ENCODE measurements at regions not wholly inside any gene's neighbourhood (a gene's known extent, or its start where the extent isn't known, plus 50 kb on each side); places are given as distances from the start of the nearest gene placed in this dataset.

- no peak overlapping the region for H3K27ac ChIP-seq (ENCODE audit: low read depth in 1 of 2, low read length in 2 of 2)
- intact Hi-C loops (cut with micrococcal nuclease): no loop called here
These were observed 256.8 kb downstream of the CDK5RAP2 start for GRCh38 chr9:120323125-120323524.

GRCh38 chr9:120319452-120319851 lies 260.5 kb downstream of the CDK5RAP2 start:
- Histone ChIP-seq H3K36me3 (replicated peaks in 1 of 2; ENCODE audit: control insufficient read depth in 1 of 2, insufficient read depth in 2 of 2, low read length in 2 of 2) (no peaks in the 10 kb centered on the region), H3K4me2 (replicated peaks; ENCODE audit: extremely low read depth, low read length, poor library complexity, severe bottlenecking) (no peak overlapping the region), H3K4me1 (ENCODE audit: control insufficient read depth in 1 of 2, insufficient read depth in 2 of 2, low read length in 2 of 2) (no peaks in the 10 kb centered on the region), H2AFZ (ENCODE audit: insufficient read depth, low read depth, low read length, poor library complexity, severe bottlenecking) (no peak overlapping the region), H3K27me3 (ENCODE audit: control insufficient read depth in 2 of 2, insufficient read depth in 2 of 2, low read length in 2 of 2) (peaks cover 0 to 2% of the 10 kb centered on the region in 2 donors), H3K9ac (ENCODE audit: insufficient read depth, low read length, poor library complexity, severe bottlenecking) (no peak overlapping the region), H4K20me1 (ENCODE audit: insufficient read depth, low read length) (no peaks in the 10 kb centered on the region), H3K27ac (ENCODE audit: low read depth in 1 of 2, low read length in 2 of 2) (no peak overlapping the region), H3K9me3 (replicated peaks in 1 of 2; ENCODE audit: control insufficient read depth in 1 of 2, insufficient read depth in 1 of 2, low read length in 2 of 2) (peaks cover 0 to 5% of the 10 kb centered on the region in 2 donors), H3K79me2 (ENCODE audit: insufficient read depth, low read length) (no peaks in the 10 kb centered on the region), H3K4me3 (replicated peaks in 1 of 3; ENCODE audit: low read depth in 2 of 3, low read length in 3 of 3) (no peak overlapping the region)
- Mint-ChIP-seq H3K36me3 (no peaks in the 10 kb centered on the region), H3K9me3 (peaks cover 0 to 6% (median 2%) of the 10 kb centered on the region in 7 donors), H3K4me1 (no peaks in the 10 kb centered on the region), H3K4me3 (no peak overlapping the region), H3K27ac (no peak overlapping the region), H3K27me3 (ENCODE audit: low read depth in 3 of 3) (peaks cover 1 to 8% (median 4%) of the 10 kb centered on the region in 3 donors)
- no peak for DNase-seq
- intact Hi-C loops (cut with micrococcal nuclease): no loop called here
- TF ChIP-seq CTCF (IDR thresholded peaks at IDR 0.05): no peak
- WGBS (ENCODE audit: insufficient coverage): 50% methylated on average over 1 of the region's 3 CpGs

More at GRCh38 chr9:120323125-120323524, 256.8 kb downstream of the CDK5RAP2 start:
- Mint-ChIP-seq H3K27ac (no peak overlapping the region), H3K4me3 (no peak overlapping the region), H3K4me1 (peaks cover 2% of the 10 kb centered on the region), H3K27me3 (ENCODE audit: low read depth in 3 of 3) (peaks cover 6 to 13% (median 6%) of the 10 kb centered on the region in 3 donors), H3K9me3 (peaks cover 0 to 2% (median 0%) of the 10 kb centered on the region in 7 donors), H3K36me3 (no peaks in the 10 kb centered on the region)
- Histone ChIP-seq H3K9ac (ENCODE audit: insufficient read depth, low read length, poor library complexity, severe bottlenecking) (no peak overlapping the region), H3K36me3 (replicated peaks in 1 of 2; ENCODE audit: control insufficient read depth in 1 of 2, insufficient read depth in 2 of 2, low read length in 2 of 2) (no peaks in the 10 kb centered on the region), H4K20me1 (ENCODE audit: insufficient read depth, low read length) (no peaks in the 10 kb centered on the region), H3K9me3 (replicated peaks in 1 of 2; ENCODE audit: control insufficient read depth in 1 of 2, insufficient read depth in 1 of 2, low read length in 2 of 2) (no peaks in the 10 kb centered on the region), H3K79me2 (ENCODE audit: insufficient read depth, low read length) (no peaks in the 10 kb centered on the region), H3K4me2 (replicated peaks; ENCODE audit: extremely low read depth, low read length, poor library complexity, severe bottlenecking) (no peak overlapping the region), H3K4me1 (ENCODE audit: control insufficient read depth in 1 of 2, insufficient read depth in 2 of 2, low read length in 2 of 2) (no peaks in the 10 kb centered on the region), H3K4me3 (replicated peaks in 1 of 3; ENCODE audit: low read depth in 2 of 3, low read length in 3 of 3) (no peak overlapping the region), H3K27me3 (ENCODE audit: control insufficient read depth in 2 of 2, insufficient read depth in 2 of 2, low read length in 2 of 2) (peaks cover 0 to 2% of the 10 kb centered on the region in 2 donors), H2AFZ (ENCODE audit: insufficient read depth, low read depth, low read length, poor library complexity, severe bottlenecking) (no peak overlapping the region)
- no peak for TF ChIP-seq CTCF (IDR thresholded peaks at IDR 0.05)
- 40% methylated on average over 1 of the region's 1 CpG for WGBS (ENCODE audit: insufficient coverage)
- DNase-seq: no peak

Measured in CD14-positive monocyte (primary cell).